Mucosa of descending colon (tissue), 3 donors: ENCODE measurements at regions not wholly inside any gene's neighbourhood (a gene's known extent, or its start where the extent isn't known, plus 50 kb on each side); places are given as distances from the start of the nearest gene placed in this dataset.

Source experiments
- ATAC-seq: fragments of 200-7000 bp; cut with Tn5 transposase; one replicate; pipeline ENCODE4 v1.9.1; 2020; ENCODE audit warnings: mild to moderate bottlenecking, moderate library complexity
- DNase-seq, 3 donors: peaks; one replicate each; pipeline ENCODE4 v3.0.0-alpha.2; 2020
- H3K36me3 ChIP-seq: fragments of 200-600 bp; one replicate; pipeline ENCODE4 v1.8.0; 2021; ENCODE audit warnings: low read depth, mild to moderate bottlenecking
- H3K4me1 ChIP-seq: fragments of 200-600 bp; one replicate; pipeline ENCODE4 v1.8.0; 2021; ENCODE audit warnings: low read depth, mild to moderate bottlenecking
- H3K4me3 ChIP-seq: fragments of 200-600 bp; one replicate; pipeline ENCODE4 v1.8.0; 2021; ENCODE audit warnings: mild to moderate bottlenecking
- H3K9me3 ChIP-seq: fragments of 200-600 bp; one replicate; pipeline ENCODE4 v1.8.0; 2021; ENCODE audit warnings: mild to moderate bottlenecking
- intact Hi-C, 2 donors: fragments of 100-400 bp; cut with DNase I in 1 of 2; cut with micrococcal nuclease in 1 of 2; formaldehyde crosslinking; loops; one replicate each; pipeline versions ENCODE4 v1.11.0 to v1.11.1; 2022; cut with DNase I, micrococcal nuclease
- TF ChIP-seq, protein P1 (sequence below): fragments of 200-600 bp; IDR thresholded peaks from one replicate; pipeline ENCODE4 v1.8.0; 2022; ENCODE audit warnings: antibody characterized with exemption, mild to moderate bottlenecking
- donor health status: DM: no; HTN: no; CAD: no; lungs with moderate emphysema.
- donor health status: DM: no; HTN: no; CAD: no.
- donor health status: DM: no; HTN: yes; CAD: no.

DNA sequence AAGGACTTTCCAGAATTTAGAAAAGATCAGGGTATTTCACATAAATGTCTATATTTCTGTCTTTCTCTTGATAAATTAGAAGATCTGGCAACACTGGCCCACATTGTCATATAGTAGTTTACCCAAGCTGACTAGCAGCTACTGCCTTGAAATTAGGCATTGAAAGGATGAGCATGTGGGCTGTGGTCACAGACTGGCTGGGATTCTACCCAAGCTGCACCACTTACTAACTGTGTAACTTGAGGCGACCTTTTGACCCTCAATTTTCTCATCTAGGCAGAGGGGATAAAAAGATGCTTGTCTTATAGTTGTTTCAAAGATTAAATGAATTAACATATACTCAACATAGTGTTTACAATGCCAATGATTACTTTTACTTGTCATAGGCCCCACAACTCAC is 152.7 kb upstream of the BMP2 start:
- no peak for ATAC-seq
- TF ChIP-seq, protein P1, sequence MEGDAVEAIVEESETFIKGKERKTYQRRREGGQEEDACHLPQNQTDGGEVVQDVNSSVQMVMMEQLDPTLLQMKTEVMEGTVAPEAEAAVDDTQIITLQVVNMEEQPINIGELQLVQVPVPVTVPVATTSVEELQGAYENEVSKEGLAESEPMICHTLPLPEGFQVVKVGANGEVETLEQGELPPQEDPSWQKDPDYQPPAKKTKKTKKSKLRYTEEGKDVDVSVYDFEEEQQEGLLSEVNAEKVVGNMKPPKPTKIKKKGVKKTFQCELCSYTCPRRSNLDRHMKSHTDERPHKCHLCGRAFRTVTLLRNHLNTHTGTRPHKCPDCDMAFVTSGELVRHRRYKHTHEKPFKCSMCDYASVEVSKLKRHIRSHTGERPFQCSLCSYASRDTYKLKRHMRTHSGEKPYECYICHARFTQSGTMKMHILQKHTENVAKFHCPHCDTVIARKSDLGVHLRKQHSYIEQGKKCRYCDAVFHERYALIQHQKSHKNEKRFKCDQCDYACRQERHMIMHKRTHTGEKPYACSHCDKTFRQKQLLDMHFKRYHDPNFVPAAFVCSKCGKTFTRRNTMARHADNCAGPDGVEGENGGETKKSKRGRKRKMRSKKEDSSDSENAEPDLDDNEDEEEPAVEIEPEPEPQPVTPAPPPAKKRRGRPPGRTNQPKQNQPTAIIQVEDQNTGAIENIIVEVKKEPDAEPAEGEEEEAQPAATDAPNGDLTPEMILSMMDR, result no peak
- no peaks in the 10 kb centered on the region for H3K4me1 ChIP-seq

DNA sequence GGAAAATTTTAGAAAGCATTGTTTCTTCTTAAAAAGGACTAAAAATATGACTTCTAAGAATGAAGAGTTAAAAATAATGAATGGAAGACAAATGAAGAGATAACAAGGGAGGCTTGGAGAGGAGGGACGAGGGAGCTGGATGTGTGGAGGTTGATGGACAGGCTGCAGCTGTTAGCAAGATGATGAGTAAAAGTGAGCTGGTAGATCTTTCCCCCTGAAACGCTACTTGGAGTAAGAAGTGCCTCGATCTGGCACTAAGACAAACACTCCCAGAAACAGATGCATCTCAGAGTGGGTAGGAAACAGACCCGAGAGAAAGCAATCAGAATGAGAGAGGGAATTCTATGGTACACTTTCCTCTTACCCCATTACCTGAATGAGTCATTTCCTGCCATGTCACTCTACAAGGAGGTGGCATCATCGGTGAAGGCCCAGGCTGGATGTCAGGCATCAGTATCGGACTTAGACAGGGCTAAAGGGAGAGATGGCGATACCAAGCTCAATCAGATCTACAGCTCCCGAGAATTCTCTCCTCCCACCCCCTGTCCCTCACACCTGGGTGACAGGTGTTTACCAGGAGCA is 154.1 kb upstream of the BMP2 start:
- H3K9me3 ChIP-seq, result no peaks in the 10 kb centered on the region
- intact Hi-C loops, result no loop called here
- ATAC-seq (peak; percentile 49), DNase-seq (no peak)
- H3K36me3 ChIP-seq, result no peaks in the 10 kb centered on the region
- H3K4me1 ChIP-seq, result no peaks in the 10 kb centered on the region
- H3K4me3 ChIP-seq, result no peak overlapping the region
- TF ChIP-seq, protein P1, result no peak

More for the DNA sequence above, 152.7 kb upstream of the BMP2 start:
- Histone ChIP-seq H3K36me3 (no peaks in the 10 kb centered on the region), H3K4me3 (no peak overlapping the region), H3K9me3 (no peaks in the 10 kb centered on the region)
- no peak for DNase-seq
- intact Hi-C loops, result no loop called here

DNA sequence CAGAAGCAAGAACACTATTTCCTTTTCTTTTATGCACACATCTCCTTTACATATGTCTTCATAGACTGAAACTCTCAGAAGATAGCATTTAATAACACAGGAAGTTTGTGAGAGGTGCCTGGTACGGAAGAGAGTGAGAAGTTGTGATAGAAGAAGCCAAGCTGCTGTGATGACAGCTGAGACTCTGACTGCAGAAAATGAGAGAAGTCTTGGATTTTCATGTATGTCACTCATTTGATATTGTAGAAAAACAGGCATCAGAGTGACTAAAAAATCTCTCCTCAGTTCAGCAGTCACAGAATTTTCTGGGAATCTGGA is 154.9 kb upstream of the BMP2 start:
- ATAC-seq (no peak), DNase-seq (no peak)
- TF ChIP-seq, protein P1, result no peak
- Histone ChIP-seq H3K4me1 (no peaks in the 10 kb centered on the region), H3K9me3 (no peaks in the 10 kb centered on the region), H3K36me3 (no peaks in the 10 kb centered on the region), H3K4me3 (no peak overlapping the region)
- intact Hi-C loops, result no loop called here

DNA sequence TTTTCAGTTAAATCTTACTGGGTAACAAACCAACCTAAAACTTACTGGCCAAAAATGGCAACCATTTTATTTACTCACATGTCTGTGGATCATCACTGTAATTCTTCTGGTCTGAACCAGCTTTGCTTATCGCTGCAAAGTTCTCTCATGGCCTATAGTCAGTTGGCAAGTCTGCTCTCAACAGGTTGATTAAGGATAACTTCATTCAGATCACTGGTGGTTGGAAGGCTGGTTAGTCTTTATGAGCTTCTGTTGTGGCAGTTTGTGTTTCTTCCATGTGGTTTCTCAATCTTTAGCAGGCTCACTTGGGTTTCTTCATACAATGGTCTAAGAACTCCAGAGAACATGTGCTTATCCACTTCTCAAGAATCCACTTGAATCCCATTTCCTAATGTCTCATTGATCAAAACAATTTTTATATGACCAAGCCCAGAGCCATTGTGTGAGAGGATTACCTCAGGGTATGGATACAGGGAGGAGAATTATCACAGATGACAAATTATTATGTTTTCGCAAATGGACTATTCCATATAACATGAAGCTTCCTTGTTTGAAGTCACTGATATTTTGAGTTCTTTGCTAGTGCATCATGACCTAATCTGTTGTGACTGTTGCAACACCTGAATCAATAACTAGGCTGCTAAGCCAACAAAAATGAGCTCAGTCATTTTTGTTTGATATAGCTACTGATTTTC is 155.4 kb upstream of the BMP2 start:
- Histone ChIP-seq H3K4me1 (no peaks in the 10 kb centered on the region), H3K9me3 (no peaks in the 10 kb centered on the region), H3K4me3 (no peak overlapping the region), H3K36me3 (no peaks in the 10 kb centered on the region)
- ATAC-seq (no peak), DNase-seq (no peak)
- intact Hi-C loops, result no loop called here
- TF ChIP-seq, protein P1, result no peak

DNA sequence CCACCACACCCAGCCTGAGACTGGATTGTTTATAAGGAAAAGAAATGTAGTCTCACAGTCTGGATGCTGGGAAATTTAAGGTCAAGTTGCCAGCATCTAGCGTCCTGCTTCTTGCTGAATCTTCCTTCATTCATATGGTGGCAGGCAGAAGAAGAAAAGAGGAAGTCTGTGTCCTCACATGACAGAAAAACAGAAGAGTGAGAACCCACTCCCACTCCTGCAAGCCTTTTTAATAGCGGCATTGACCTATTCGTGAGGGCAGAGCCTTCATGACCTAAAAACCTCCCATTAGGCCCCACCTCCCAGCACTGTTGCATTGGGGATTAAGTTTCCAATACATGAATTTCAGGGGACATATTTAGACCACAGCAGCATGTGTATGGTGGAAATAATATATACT is 160.8 kb upstream of the BMP2 start:
- no peaks in the 10 kb centered on the region for H3K36me3 ChIP-seq
- DNase-seq (no peak), ATAC-seq (no peak)
- H3K4me3 ChIP-seq, result no peak overlapping the region
- TF ChIP-seq, protein P1, result no peak
- intact Hi-C loops, result no loop called here
- H3K4me1 ChIP-seq, result no peaks in the 10 kb centered on the region
- no peaks in the 10 kb centered on the region for H3K9me3 ChIP-seq
